ENCODE measurements at regions not wholly inside any gene's neighbourhood (a gene's known extent, or its start where the extent isn't known, plus 50 kb on each side); places are given as distances from the start of the nearest gene placed in this dataset.

- DNase-seq, result no peak
Observed at GRCh38 chr1:232302376-232303221, 327.3 kb downstream of the SIPA1L2 start.

GRCh38 chr1:232301246-232301645, 328.7 kb downstream of the SIPA1L2 start:
- no peak for DNase-seq

- no peak for DNase-seq
Observed at GRCh38 chr1:232300466-232300865, 329.5 kb downstream of the SIPA1L2 start.

- DNase-seq, result no peak
Observed at GRCh38 chr1:232296461-232296860, 333.5 kb downstream of the SIPA1L2 start.

- no peak for DNase-seq
Observed at GRCh38 chr1:232293361-232293760, 336.6 kb downstream of the SIPA1L2 start.

GRCh38 chr1:232292818-232293217, 337.1 kb downstream of the SIPA1L2 start:
- no peak for DNase-seq

- no peak for DNase-seq
Observed at GRCh38 chr1:232292239-232292638, 337.7 kb downstream of the SIPA1L2 start.

GRCh38 chr1:232291681-232292080, 338.3 kb downstream of the SIPA1L2 start:
- DNase-seq, result no peak

GRCh38 chr1:232291261-232291660, 338.7 kb downstream of the SIPA1L2 start:
- no peak for DNase-seq

- DNase-seq, result no peak
Observed at GRCh38 chr1:232290570-232290969, 339.4 kb downstream of the SIPA1L2 start.

- no peak for DNase-seq
Observed at GRCh38 chr1:232287676-232288569, 342.0 kb downstream of the SIPA1L2 start.

- no peak for DNase-seq
Observed at GRCh38 chr1:232285138-232285537, 344.8 kb downstream of the SIPA1L2 start.

- DNase-seq, result no peak
Observed at GRCh38 chr1:232283864-232284263, 346.1 kb downstream of the SIPA1L2 start.

- DNase-seq, result no peak
Observed at GRCh38 chr1:232282498-232282897, 347.4 kb downstream of the SIPA1L2 start.

- DNase-seq, result no peak
Observed at GRCh38 chr1:232280910-232281309, 349.0 kb downstream of the SIPA1L2 start.

- DNase-seq, result no peak
Observed at GRCh38 chr1:232279909-232280400, 350.0 kb downstream of the SIPA1L2 start.

- no peak for DNase-seq
Observed at GRCh38 chr1:232278925-232279324, 351.0 kb downstream of the SIPA1L2 start.

GRCh38 chr1:232276651-232277050, 353.3 kb downstream of the SIPA1L2 start:
- no peak for DNase-seq

GRCh38 chr1:232274999-232275710, 354.8 kb downstream of the SIPA1L2 start:
- DNase-seq, result no peak

GRCh38 chr1:232274236-232274855, 355.6 kb downstream of the SIPA1L2 start:
- no peak for DNase-seq

- DNase-seq, result no peak
Observed at GRCh38 chr1:232273011-232273410, 356.9 kb downstream of the SIPA1L2 start.

GRCh38 chr1:232271991-232272589, 357.8 kb downstream of the SIPA1L2 start:
- no peak for DNase-seq

All from SHP77 treated with DMSO at 0.1 percent for 48 hours (cell line).